PC-9 (cell line): ENCODE measurements at regions not wholly inside any gene's neighbourhood (a gene's known extent, or its start where the extent isn't known, plus 50 kb on each side); places are given as distances from the start of the nearest gene placed in this dataset.

ENCODE experiments used
- EZH2 ChIP-seq: fragments of 200-600 bp; sonication (generic); IDR thresholded peaks from 2 replicates; pipeline ENCODE4 v1.8.0; 2017; ENCODE audit warnings: antibody characterized with exemption, low read depth
- TF ChIP-seq, protein P1 (sequence below): fragments of 200-600 bp; sonication (generic); conservative IDR thresholded peaks from 2 replicates; pipeline ENCODE4 v1.6.1; 2017; ENCODE audit warnings: mixed run types, antibody characterized with exemption, mild to moderate bottlenecking, moderate library complexity

- TF ChIP-seq, protein P1, sequence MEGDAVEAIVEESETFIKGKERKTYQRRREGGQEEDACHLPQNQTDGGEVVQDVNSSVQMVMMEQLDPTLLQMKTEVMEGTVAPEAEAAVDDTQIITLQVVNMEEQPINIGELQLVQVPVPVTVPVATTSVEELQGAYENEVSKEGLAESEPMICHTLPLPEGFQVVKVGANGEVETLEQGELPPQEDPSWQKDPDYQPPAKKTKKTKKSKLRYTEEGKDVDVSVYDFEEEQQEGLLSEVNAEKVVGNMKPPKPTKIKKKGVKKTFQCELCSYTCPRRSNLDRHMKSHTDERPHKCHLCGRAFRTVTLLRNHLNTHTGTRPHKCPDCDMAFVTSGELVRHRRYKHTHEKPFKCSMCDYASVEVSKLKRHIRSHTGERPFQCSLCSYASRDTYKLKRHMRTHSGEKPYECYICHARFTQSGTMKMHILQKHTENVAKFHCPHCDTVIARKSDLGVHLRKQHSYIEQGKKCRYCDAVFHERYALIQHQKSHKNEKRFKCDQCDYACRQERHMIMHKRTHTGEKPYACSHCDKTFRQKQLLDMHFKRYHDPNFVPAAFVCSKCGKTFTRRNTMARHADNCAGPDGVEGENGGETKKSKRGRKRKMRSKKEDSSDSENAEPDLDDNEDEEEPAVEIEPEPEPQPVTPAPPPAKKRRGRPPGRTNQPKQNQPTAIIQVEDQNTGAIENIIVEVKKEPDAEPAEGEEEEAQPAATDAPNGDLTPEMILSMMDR = no peak
- TF ChIP-seq EZH2 = no peak
Measured at GRCh38 chr12:68441167-68441566, 109.0 kb upstream of the MDM1 start.
